GM18868 (cell line): ENCODE measurements at regions not wholly inside any gene's neighbourhood (a gene's known extent, or its start where the extent isn't known, plus 50 kb on each side); places are given as distances from the start of the nearest gene placed in this dataset.
A peak's percentile ranks its signal among the peaks of the same experiment; 100 is the strongest.

Experiments
- ATAC-seq: cut with Tn5 transposase; IDR thresholded peaks from one replicate; pipeline ENCODE4 v1.9.1; 2021; ENCODE audit warnings: mild to moderate bottlenecking, moderate library complexity; ENCODE audit not compliant: unreplicated experiment

- ATAC-seq, result no peak
Observed at GRCh38 chr12:90899456-90900182, 55.4 kb downstream of the CCER1 start.

GRCh38 chr12:90897986-90898385 lies 57.0 kb downstream of the CCER1 start:
- no peak for ATAC-seq

- no peak for ATAC-seq
Observed at GRCh38 chr12:90897316-90897715, 57.7 kb downstream of the CCER1 start.

GRCh38 chr12:90896821-90897220 lies 58.2 kb downstream of the CCER1 start:
- ATAC-seq, result no peak

- ATAC-seq, result no peak
Observed at GRCh38 chr12:90896164-90896563, 58.8 kb downstream of the CCER1 start.

- no peak for ATAC-seq
Observed at GRCh38 chr12:90888316-90888715, 66.7 kb downstream of the CCER1 start.

GRCh38 chr12:90883456-90883855 lies 71.5 kb downstream of the CCER1 start:
- ATAC-seq, result no peak

- no peak for ATAC-seq
Observed at GRCh38 chr12:90871726-90872096, 83.3 kb downstream of the CCER1 start.

- ATAC-seq, result no peak
Observed at GRCh38 chr12:90870971-90871725, 83.8 kb downstream of the CCER1 start.

- ATAC-seq, result no peak
Observed at GRCh38 chr12:90868626-90869025, 86.3 kb downstream of the CCER1 start.

GRCh38 chr12:90859591-90859990 lies 95.4 kb downstream of the CCER1 start:
- ATAC-seq, result no peak

GRCh38 chr12:90858252-90858651 lies 96.7 kb downstream of the CCER1 start:
- peak; percentile 74 for ATAC-seq

GRCh38 chr12:90855534-90855933 lies 99.4 kb downstream of the CCER1 start:
- ATAC-seq, result no peak

GRCh38 chr12:90854136-90854689 lies 100.8 kb downstream of the CCER1 start:
- ATAC-seq, result peak; percentile 45

GRCh38 chr12:90851800-90852718 lies 102.9 kb downstream of the CCER1 start:
- ATAC-seq, result no peak

GRCh38 chr12:90842477-90842876 lies 112.5 kb downstream of the CCER1 start:
- ATAC-seq, result no peak

- no peak for ATAC-seq
Observed at GRCh38 chr12:90841336-90841735, 113.6 kb downstream of the CCER1 start.

- no peak for ATAC-seq
Observed at GRCh38 chr12:90839346-90839745, 115.6 kb downstream of the CCER1 start.

GRCh38 chr12:90836689-90837088 lies 118.3 kb downstream of the CCER1 start:
- ATAC-seq, result no peak

- ATAC-seq, result no peak
Observed at GRCh38 chr12:90833228-90833627, 121.7 kb downstream of the CCER1 start.

GRCh38 chr12:90832427-90832826 lies 122.5 kb downstream of the CCER1 start:
- no peak for ATAC-seq
